Tibial nerve (tissue), 4 donors: ENCODE measurements at regions not wholly inside any gene's neighbourhood (a gene's known extent, or its start where the extent isn't known, plus 50 kb on each side); places are given as distances from the start of the nearest gene placed in this dataset.

Experiments
- EP300 ChIP-seq, 2 donors: sonication (generic); formaldehyde crosslinking; IDR thresholded peaks; one replicate each; pipeline ENCODE4 v1.6.1; 2017; ENCODE audit warnings: antibody characterized with exemption in 2 of 2, mild to moderate bottlenecking in 1 of 2
- POLR2A ChIP-seq, 2 donors: fragments of 450-650 bp; IDR thresholded peaks; one replicate each; pipeline ENCODE4 v1.6.1; 2017; ENCODE audit warnings: antibody characterized with exemption in 2 of 2, mild to moderate bottlenecking in 2 of 2, moderate library complexity in 2 of 2
- TF ChIP-seq, protein P1 (sequence below), 5 experiments: fragments of 200-600 bp in 3 of 5; fragments of 450-650 bp in 2 of 5; sonication (generic) in 3 of 5; IDR thresholded peaks; one replicate each; pipeline ENCODE4 v1.5.1; 2016 to 2019; ENCODE audit warnings: antibody characterized with exemption in 5 of 5, mild to moderate bottlenecking in 3 of 5, moderate library complexity in 2 of 5

DNA sequence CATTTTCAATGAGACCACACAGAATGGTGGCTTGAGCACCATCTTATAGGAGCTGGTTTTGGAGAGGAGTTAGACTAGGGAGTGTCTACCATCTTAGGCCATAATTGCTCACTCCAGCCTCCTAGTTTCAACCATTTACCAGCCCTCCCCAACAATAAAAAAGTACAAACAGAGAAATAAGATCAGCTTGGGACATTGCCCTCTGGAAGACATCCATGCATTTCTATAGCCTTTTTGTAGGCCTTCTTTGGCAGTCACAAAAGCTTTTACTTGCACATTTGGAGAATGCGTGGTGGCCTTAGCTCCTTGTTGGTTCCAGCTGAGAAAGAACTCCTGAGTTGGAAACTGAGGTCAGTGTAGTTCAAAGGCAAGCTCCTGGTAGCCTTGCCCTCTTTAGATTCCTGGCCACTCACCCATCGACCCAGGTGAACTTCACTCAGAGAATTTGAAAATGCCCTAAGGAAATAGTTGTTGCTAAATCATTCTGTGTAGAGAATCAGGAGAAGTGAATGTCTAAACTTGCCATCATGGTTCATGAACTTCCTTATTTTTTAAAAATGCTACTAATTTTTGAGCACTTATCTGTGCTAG lies 301.7 kb upstream of the PROX1 start:
- TF ChIP-seq, protein P1, sequence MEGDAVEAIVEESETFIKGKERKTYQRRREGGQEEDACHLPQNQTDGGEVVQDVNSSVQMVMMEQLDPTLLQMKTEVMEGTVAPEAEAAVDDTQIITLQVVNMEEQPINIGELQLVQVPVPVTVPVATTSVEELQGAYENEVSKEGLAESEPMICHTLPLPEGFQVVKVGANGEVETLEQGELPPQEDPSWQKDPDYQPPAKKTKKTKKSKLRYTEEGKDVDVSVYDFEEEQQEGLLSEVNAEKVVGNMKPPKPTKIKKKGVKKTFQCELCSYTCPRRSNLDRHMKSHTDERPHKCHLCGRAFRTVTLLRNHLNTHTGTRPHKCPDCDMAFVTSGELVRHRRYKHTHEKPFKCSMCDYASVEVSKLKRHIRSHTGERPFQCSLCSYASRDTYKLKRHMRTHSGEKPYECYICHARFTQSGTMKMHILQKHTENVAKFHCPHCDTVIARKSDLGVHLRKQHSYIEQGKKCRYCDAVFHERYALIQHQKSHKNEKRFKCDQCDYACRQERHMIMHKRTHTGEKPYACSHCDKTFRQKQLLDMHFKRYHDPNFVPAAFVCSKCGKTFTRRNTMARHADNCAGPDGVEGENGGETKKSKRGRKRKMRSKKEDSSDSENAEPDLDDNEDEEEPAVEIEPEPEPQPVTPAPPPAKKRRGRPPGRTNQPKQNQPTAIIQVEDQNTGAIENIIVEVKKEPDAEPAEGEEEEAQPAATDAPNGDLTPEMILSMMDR (IDR thresholded peaks at IDR 0.05): no peak
- TF ChIP-seq POLR2A (IDR thresholded peaks at IDR 0.05): no peak
- TF ChIP-seq EP300 (IDR thresholded peaks at IDR 0.05): no peak
